ENCODE measurements at regions not wholly inside any gene's neighbourhood (a gene's known extent, or its start where the extent isn't known, plus 50 kb on each side); places are given as distances from the start of the nearest gene placed in this dataset.

DNA sequence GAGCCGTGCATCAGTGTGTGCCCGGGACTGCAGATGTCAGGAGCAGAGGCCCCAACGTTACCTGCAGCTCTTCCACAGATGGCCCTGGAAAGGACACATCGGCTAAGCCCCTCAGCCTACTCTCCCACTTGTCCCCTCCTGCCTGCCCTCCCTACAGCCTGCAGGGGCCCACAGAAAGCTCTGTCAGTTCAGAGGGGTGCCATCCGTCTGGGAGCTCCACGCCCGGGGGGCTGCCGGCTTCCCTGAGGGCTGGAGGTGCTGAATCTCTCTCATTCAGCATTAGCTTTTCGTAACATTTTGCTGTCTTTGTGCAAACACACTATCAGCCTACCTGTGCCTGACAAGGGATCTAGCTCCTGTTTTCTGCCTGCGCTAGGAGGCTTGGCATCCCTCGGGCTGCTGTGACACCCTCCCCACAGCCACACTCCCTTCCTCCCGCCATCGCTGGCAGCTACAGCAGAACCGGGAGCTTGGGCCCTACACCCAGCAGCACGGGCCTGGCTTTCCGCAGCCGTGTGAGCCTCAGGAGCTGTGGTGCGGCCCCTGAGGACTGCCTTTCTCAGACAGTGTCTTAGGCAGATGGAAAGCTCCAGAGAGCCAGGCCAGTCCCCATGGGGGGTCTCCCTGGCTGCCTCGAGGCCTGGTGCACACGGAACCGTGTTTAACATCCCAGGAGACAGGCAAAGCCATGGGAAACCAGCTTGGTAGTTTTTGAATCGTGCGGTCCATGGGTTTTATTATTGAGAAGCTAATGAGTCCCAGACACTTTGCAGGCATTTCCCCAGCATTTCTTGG lies 198.3 kb upstream of the B3GAT1 start:
- no peak for TF ChIP-seq POLR2A (IDR thresholded peaks at IDR 0.05)
- no peak for TF ChIP-seq CTCF (IDR thresholded peaks at IDR 0.05)

Data from uterus (tissue), 2 donors.